Psoas muscle (tissue), 7 donors: ENCODE measurements at regions not wholly inside any gene's neighbourhood (a gene's known extent, or its start where the extent isn't known, plus 50 kb on each side); places are given as distances from the start of the nearest gene placed in this dataset.

Source experiments
- ATAC-seq, 4 donors: fragments of 200-7000 bp; cut with Tn5 transposase; one replicate each; pipeline ENCODE4 v1.9.1; 2020; ENCODE audit warnings: moderate library complexity in 3 of 4, mild to moderate bottlenecking in 2 of 4
- DNase-seq, 2 donors: peaks; one replicate each; pipeline ENCODE4 v3.0.0-alpha.2; 2020
- H3K27ac ChIP-seq: fragments of 200-600 bp; one replicate; pipeline ENCODE4 v1.8.0; 2022
- H3K27me3 ChIP-seq, 3 donors: fragments of 200-600 bp in 1 of 3; one replicate each; pipeline versions ENCODE4 v1.6.1 to v1.8.0; 2013 to 2022; ENCODE audit warnings: low read length in 2 of 3, mild to moderate bottlenecking in 2 of 3, moderate library complexity in 1 of 3; ENCODE audit not compliant: insufficient read depth in 3 of 3
- H3K36me3 ChIP-seq, 2 donors: fragments of 200-600 bp in 1 of 2; one replicate each; pipeline versions ENCODE4 v1.6.1 to v1.8.0; 2013 to 2022; ENCODE audit warnings: low read depth in 1 of 2, mild to moderate bottlenecking in 1 of 2, moderate library complexity in 1 of 2; ENCODE audit not compliant: insufficient read depth in 1 of 2
- H3K4me1 ChIP-seq: fragments of 200-600 bp; one replicate; pipeline ENCODE4 v1.8.0; 2022
- H3K4me3 ChIP-seq: fragments of 200-600 bp; one replicate; pipeline ENCODE4 v1.8.0; 2022; ENCODE audit warnings: mild to moderate bottlenecking
- H3K9me3 ChIP-seq: fragments of 200-600 bp; one replicate; pipeline ENCODE4 v1.8.0; 2022
- CTCF ChIP-seq: fragments of 200-600 bp; IDR thresholded peaks from one replicate; pipeline ENCODE4 v1.8.0; 2022; ENCODE audit warnings: antibody characterized with exemption
- whole genome bisulfite sequencing, 3 donors: extraction: QIAGEN DNeasy Blood & Tissue Kit; methylation state at CpG; one replicate each; pipeline versions ENCODE4 v1.1.6 to v1.1.7; 2013; 5-methylcytosine and 5-hydroxymethylcytosine counted together
- intact Hi-C, 2 donors: fragments of 100-400 bp; cut with DNase I; formaldehyde crosslinking; loops; one replicate each; pipeline versions ENCODE4 v1.11.0 to v1.14.2; 2022
- donor health status: healthy with polysubstance abuse.
- donor health status: DM: no; HTN: no; CAD: no; lungs with moderate emphysema.
- donor health status: Bipolar disorder and iron deficiency.
- donor health status: healthy.
- donor health status: DM: yes; HTN: yes; CAD: no.
- donor health status: DM: no; HTN: no; CAD: no.
- donor health status: DM: yes; HTN: yes; CAD: no.

GRCh38 chr11:112652786-112653390 lies 308.3 kb upstream of the NCAM1 start:
- Histone ChIP-seq H3K36me3 (no peaks in the 10 kb centered on the region), H3K9me3 (no peaks in the 10 kb centered on the region), H3K4me3 (no peak overlapping the region), H3K4me1 (peaks cover 69% of the 10 kb centered on the region), H3K27me3 (no peaks in the 10 kb centered on the region), H3K27ac (peak overlapping the region; percentile 61)
- intact Hi-C loops = loop anchor here in 1 of 2 donors (5.0 kb wide), 2 partner anchors 66 to 366 kb away; no protein-coding TSS in a partner anchor
- no peak for TF ChIP-seq CTCF
- ATAC-seq = peak; percentile 26 to 43 (median 33)
- WGBS, 3 donors = 57 to 72% (median 60%) methylated on average over 3 of the region's 3 CpGs
- DNase-seq = no peak

- DNase-seq = peak; percentile 77 to 91
- no peaks in the 10 kb centered on the region for H3K36me3 ChIP-seq
- WGBS, 3 donors = 0 to 9% (median 2%) methylated on average over 2 of the region's 2 CpGs
- H3K27ac ChIP-seq = peak overlapping the region; percentile 14
- peaks cover 66% of the 10 kb centered on the region for H3K4me1 ChIP-seq
- H3K27me3 ChIP-seq = no peaks in the 10 kb centered on the region
- peak; percentile 21 to 52 (median 31) for ATAC-seq
- intact Hi-C loops = loop anchor here in 1 of 2 donors (5.0 kb wide), 2 partner anchors 97 to 137 kb away; no protein-coding TSS in a partner anchor
- no peak overlapping the region for H3K4me3 ChIP-seq
- no peak for TF ChIP-seq CTCF
- no peaks in the 10 kb centered on the region for H3K9me3 ChIP-seq
Observed at GRCh38 chr11:112655371-112655770, 305.8 kb upstream of the NCAM1 start.

DNA sequence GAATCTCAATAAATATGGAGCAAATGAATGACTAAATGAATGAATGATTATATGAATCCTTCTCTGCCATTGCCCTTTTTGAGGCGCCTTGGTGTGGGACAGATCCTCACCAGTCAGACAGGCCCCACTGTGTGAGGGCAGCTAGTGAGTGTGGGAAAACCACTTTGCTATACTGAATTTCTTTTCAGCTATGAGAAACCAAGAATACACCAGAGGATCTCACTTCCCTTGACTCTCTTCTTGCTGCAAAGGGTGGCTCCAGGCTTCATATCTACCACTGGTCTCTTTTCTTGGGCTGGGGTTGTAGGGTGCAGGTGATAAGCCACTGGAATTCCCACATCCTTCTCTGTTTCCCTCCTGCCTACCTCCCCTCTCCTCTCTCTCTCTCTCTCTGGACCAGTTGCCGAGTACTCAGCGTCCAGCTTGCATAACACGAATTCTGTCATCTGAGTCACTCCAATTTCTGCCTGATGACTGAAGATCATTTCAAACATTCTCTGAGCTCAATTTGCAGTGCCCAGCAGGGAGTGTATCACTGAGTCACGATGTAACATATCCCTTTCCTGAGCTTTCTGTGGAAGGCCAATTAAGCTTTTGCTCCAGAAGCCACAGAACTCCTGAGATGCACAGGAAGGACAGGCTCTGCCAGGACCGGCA lies 304.3 kb upstream of the NCAM1 start:
- Histone ChIP-seq H3K36me3 (no peaks in the 10 kb centered on the region), H3K4me1 (peaks cover 52% of the 10 kb centered on the region), H3K4me3 (no peak overlapping the region), H3K27ac (peak overlapping the region; percentile 76), H3K9me3 (no peaks in the 10 kb centered on the region), H3K27me3 (no peaks in the 10 kb centered on the region)
- DNase-seq = peak; percentile 31 to 64
- 28 to 40% (median 35%) methylated on average over 6 of the region's 6 CpGs for WGBS, 3 donors
- peak; percentile 89 to 92 (median 90) for ATAC-seq
- intact Hi-C loops = loop anchor here in 1 of 2 donors (5.0 kb wide), 2 partner anchors 95 to 135 kb away; no protein-coding TSS in a partner anchor
- no peak for TF ChIP-seq CTCF

GRCh38 chr11:112658431-112658878 lies 302.8 kb upstream of the NCAM1 start:
- ATAC-seq (no peak), DNase-seq (no peak)
- intact Hi-C loops = loop anchor here in 1 of 2 donors (5.0 kb wide), 2 partner anchors 94 to 134 kb away; no protein-coding TSS in a partner anchor
- Histone ChIP-seq H3K4me3 (no peak overlapping the region), H3K9me3 (no peaks in the 10 kb centered on the region), H3K27me3 (no peaks in the 10 kb centered on the region), H3K27ac (no peak overlapping the region), H3K4me1 (peaks cover 42% of the 10 kb centered on the region), H3K36me3 (no peaks in the 10 kb centered on the region)
- 71 to 84% (median 81%) methylated on average over 3 of the region's 3 CpGs for WGBS, 3 donors
- TF ChIP-seq CTCF = no peak
